A673 (cell line): ENCODE measurements at regions not wholly inside any gene's neighbourhood (a gene's known extent, or its start where the extent isn't known, plus 50 kb on each side); places are given as distances from the start of the nearest gene placed in this dataset.

ENCODE experiments used
- BruUV-seq: library from RNA; stranded (reverse); fragments of 400-500 nt; replicated peaks from 2 replicates; lab custom pipeline; 2021; lab: Mats Ljungman, UMichigan
- CTCF ChIA-PET: fragments of 300-600 bp; sonication (Branson Sonifier 250); formaldehyde crosslinking; loops from one replicate; lab custom pipeline; 2022; ENCODE audit warnings: antibody characterized with exemption; lab: Charles Lee
- POLR2A ChIA-PET: fragments of 300-600 bp; sonication (Branson Sonifier 250); formaldehyde crosslinking; loops from one replicate; lab custom pipeline; 2022; ENCODE audit warnings: antibody characterized with exemption; ENCODE audit not compliant: low non-redundant PET; lab: Charles Lee
- DNase-seq: peaks from one replicate; pipeline ENCODE4 v3.0.0-alpha.2; 2015; ENCODE audit warnings: low spot score
- H3K27ac ChIP-seq: fragments of 200-600 bp; sonication (generic); 2 replicates; pipeline ENCODE4 v1.5.1; 2016; ENCODE audit warnings: mixed run types, low read depth, mild to moderate bottlenecking, mixed read lengths, antibody characterized with exemption, low read length; ENCODE audit not compliant: poor library complexity, severe bottlenecking
- H3K27me3 ChIP-seq: fragments of 200-600 bp; sonication (generic); replicated peaks from 2 replicates; pipeline ENCODE4 v1.6.1; 2017; ENCODE audit warnings: mixed run types, low read depth, mild to moderate bottlenecking, mixed read lengths, antibody characterized with exemption, low read length; ENCODE audit not compliant: insufficient read depth, poor library complexity
- H3K36me3 ChIP-seq: fragments of 200-600 bp; sonication (generic); 2 replicates; pipeline ENCODE4 v1.6.1; 2016; ENCODE audit warnings: mixed run types, mild to moderate bottlenecking, mixed read lengths, antibody characterized with exemption, low read length; ENCODE audit not compliant: insufficient read depth, poor library complexity, severe bottlenecking
- H3K4me1 ChIP-seq: fragments of 200-600 bp; sonication (generic); 2 replicates; pipeline ENCODE4 v1.6.1; 2017; ENCODE audit warnings: mixed run types, mild to moderate bottlenecking, mixed read lengths, antibody characterized with exemption, low read length; ENCODE audit not compliant: insufficient read depth, poor library complexity, severe bottlenecking
- H3K4me3 ChIP-seq: fragments of 200-600 bp; sonication (generic); 2 replicates; pipeline ENCODE4 v1.5.1; 2016; ENCODE audit warnings: low read depth, mixed run types, mild to moderate bottlenecking, mixed read lengths, low read length; ENCODE audit not compliant: poor library complexity, severe bottlenecking
- H3K9me3 ChIP-seq: fragments of 200-600 bp; sonication (generic); 2 replicates; pipeline ENCODE4 v1.6.1; 2016; ENCODE audit warnings: mixed run types, low read depth, mild to moderate bottlenecking, mixed read lengths, antibody characterized with exemption, low read length; ENCODE audit not compliant: poor library complexity, severe bottlenecking
- CTCF ChIP-seq: fragments of 300-800, 200-600 bp; sonication (generic); conservative IDR thresholded peaks from 2 replicates; pipeline ENCODE4 v1.5.1; 2017; ENCODE audit warnings: low read depth, mild to moderate bottlenecking, antibody characterized with exemption, low read length, moderate library complexity, mixed read lengths
- EZH2 ChIP-seq: fragments of 200-600 bp; sonication (generic); IDR thresholded peaks from 2 replicates; pipeline ENCODE4 v1.6.1; 2017; ENCODE audit warnings: borderline replicate concordance, low read depth, mild to moderate bottlenecking, mixed read lengths, antibody characterized with exemption, low read length; ENCODE audit not compliant: poor library complexity, severe bottlenecking
- intact Hi-C: fragments of 100-400 bp; cut with micrococcal nuclease; formaldehyde crosslinking; loops from one replicate; pipeline ENCODE4 v1.10.0; 2022; ENCODE audit not compliant: unreplicated experiment

- Histone ChIP-seq H3K9me3 (no peaks in the 10 kb centered on the region), H3K27me3 (no peaks in the 10 kb centered on the region), H3K27ac (no peak overlapping the region), H3K36me3 (no peaks in the 10 kb centered on the region), H3K4me3 (no peak overlapping the region), H3K4me1 (no peaks in the 10 kb centered on the region)
- no TSS peak for BruUV-seq
- intact Hi-C loops: no loop called here
- ChIA-PET POLR2A (no interaction called here), CTCF (no interaction called here)
- peak; percentile 59 for DNase-seq
- no peak for TF ChIP-seq CTCF
- TF ChIP-seq EZH2: no peak
These were observed 55.7 kb upstream of the SHISA3 start for GRCh38 chr4:42341518-42342026.

- no peak overlapping the region for H3K27ac ChIP-seq
- no peaks in the 10 kb centered on the region for H3K9me3 ChIP-seq
- no peak for TF ChIP-seq EZH2
- no peak for TF ChIP-seq CTCF
- DNase-seq: no peak
- no TSS peak for BruUV-seq
- H3K36me3 ChIP-seq: no peaks in the 10 kb centered on the region
- intact Hi-C loops: no loop called here
- H3K4me3 ChIP-seq: no peak overlapping the region
- no peaks in the 10 kb centered on the region for H3K4me1 ChIP-seq
- ChIA-PET POLR2A (no interaction called here), CTCF (no interaction called here)
- H3K27me3 ChIP-seq: no peaks in the 10 kb centered on the region
These were observed 54.8 kb upstream of the SHISA3 start for GRCh38 chr4:42342459-42342858.

GRCh38 chr4:42344309-42344708 lies 53.0 kb upstream of the SHISA3 start:
- H3K4me1 ChIP-seq: no peaks in the 10 kb centered on the region
- CTCF ChIA-PET: no interaction called here
- no peak for DNase-seq
- intact Hi-C loops: no loop called here
- no TSS peak for BruUV-seq
- H3K4me3 ChIP-seq: no peak overlapping the region
- no peaks in the 10 kb centered on the region for H3K36me3 ChIP-seq
- POLR2A ChIA-PET: no interaction called here
- H3K27ac ChIP-seq: no peak overlapping the region
- no peaks in the 10 kb centered on the region for H3K27me3 ChIP-seq
- TF ChIP-seq CTCF: no peak
- no peak for TF ChIP-seq EZH2
- no peaks in the 10 kb centered on the region for H3K9me3 ChIP-seq
